K562 (cell line): ENCODE measurements at regions not wholly inside any gene's neighbourhood (a gene's known extent, or its start where the extent isn't known, plus 50 kb on each side); places are given as distances from the start of the nearest gene placed in this dataset.

Experiments
- LARP7 ChIP-seq: fragments of 450-650 bp; IDR thresholded peaks from 2 replicates; pipeline ENCODE4 v1.6.1; 2016
- MGA ChIP-seq: fragments of 450-650 bp; IDR thresholded peaks from 2 replicates; pipeline ENCODE4 v1.6.1; 2016; ENCODE audit warnings: mild to moderate bottlenecking, moderate library complexity
- RHOXF2B ChIP-seq: fragments of 250-450 bp; sonication (Bioruptor Pico); conservative IDR thresholded peaks from 2 replicates; pipeline ENCODE4 v1.5.1; 2021
- STAT6 ChIP-seq: sonication (generic); formaldehyde crosslinking; IDR thresholded peaks from 2 replicates; pipeline ENCODE4 v1.8.1; 2023; ENCODE audit warnings: mild to moderate bottlenecking, missing genetic modification reagents
- ZNF511 ChIP-seq: sonication (generic); formaldehyde crosslinking; IDR thresholded peaks from 2 replicates; pipeline ENCODE4 v1.8.0; 2022; ENCODE audit warnings: mild to moderate bottlenecking, missing genetic modification reagents
- ZNF512 ChIP-seq: IDR thresholded peaks from 2 replicates; pipeline ENCODE4 v1.6.1; 2016; ENCODE audit warnings: missing genetic modification characterization, missing compliant biosample characterization
- ZNF778 ChIP-seq: fragments of 450-650 bp; formaldehyde crosslinking; IDR thresholded peaks from 2 replicates; pipeline ENCODE4 v1.4.0; 2020; ENCODE audit warnings: mild to moderate bottlenecking, moderate library complexity

GRCh38 chr3:20905210-20905805 is 719.3 kb upstream of the SGO1 start (continued):
- no peak for TF ChIP-seq STAT6 (CRISPR knock-in tag)
- TF ChIP-seq ZNF512 (tag) = no peak
- no peak for TF ChIP-seq ZNF778 (CRISPR knock-in tag)
- no peak for TF ChIP-seq RHOXF2B (CRISPR knock-in tag)
- TF ChIP-seq MGA = peak; percentile 51
- TF ChIP-seq LARP7 = no peak
- TF ChIP-seq ZNF511 (CRISPR knock-in tag) = no peak
